ENCODE measurements at regions not wholly inside any gene's neighbourhood (a gene's known extent, or its start where the extent isn't known, plus 50 kb on each side); places are given as distances from the start of the nearest gene placed in this dataset.

DNA sequence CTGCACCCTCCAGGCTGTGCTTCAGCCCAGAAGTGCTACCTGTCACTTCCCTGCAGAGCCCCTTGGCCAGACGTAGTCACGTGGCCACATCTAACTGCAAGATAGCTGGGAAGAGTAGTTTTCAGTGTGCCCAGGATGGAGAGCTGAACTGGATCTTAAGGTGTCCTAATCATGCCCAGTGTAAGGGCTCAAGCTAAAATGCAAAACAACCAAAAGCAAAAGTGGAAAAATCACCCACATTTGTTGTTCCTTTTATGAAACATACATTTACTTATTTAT, 59.4 kb upstream of the ROR1 start:
- no peaks in the 10 kb centered on the region for H3K36me3 ChIP-seq (ENCODE audit: insufficient read depth)
- peaks cover 15% of the 10 kb centered on the region for H3K4me1 ChIP-seq (ENCODE audit: insufficient read depth)
- H3K27ac Mint-ChIP-seq, result no peak overlapping the region
- ATAC-seq (no peak), DNase-seq (ENCODE audit: low spot score) (no peak)
- H3K4me3 ChIP-seq, result no peak overlapping the region
- 0 out of 2 replicates have a peak overlapping the region, but pooled peaks have one; percentile 11 for H3K27ac ChIP-seq (ENCODE audit: low read depth)
- no peaks in the 10 kb centered on the region for H3F3A ChIP-seq (replicated peaks; ENCODE audit: low read depth)
- H3K9me2 ChIP-seq (ENCODE audit: insufficient read depth), result no peaks in the 10 kb centered on the region
- H3K27me3 Mint-ChIP-seq (ENCODE audit: insufficient read depth, low read depth, poor library complexity), result peaks cover 1% of the 10 kb centered on the region
- no peaks in the 10 kb centered on the region for H3K9me3 Mint-ChIP-seq
- H3K4me2 ChIP-seq, result no peak overlapping the region
- H3K36me3 Mint-ChIP-seq (ENCODE audit: low read depth), result no peaks in the 10 kb centered on the region
- TF ChIP-seq POLR2AphosphoS5 (IDR thresholded peaks at IDR 0.05; ENCODE audit: low read depth) (no peak), EZH2 (IDR thresholded peaks at IDR 0.05; ENCODE audit: low read depth, unreplicated experiment) (no peak), ZNF114 (CRISPR knock-in tag; IDR thresholded peaks at IDR 0.05) (no peak), ZNF462 (CRISPR knock-in tag; IDR thresholded peaks at IDR 0.05) (no peak), EZH2phosphoT487 (IDR thresholded peaks at IDR 0.05; ENCODE audit: unreplicated experiment) (no peak), STAT1 (IDR thresholded peaks at IDR 0.05; ENCODE audit: unreplicated experiment) (no peak), NANOG (IDR thresholded peaks at IDR 0.05; ENCODE audit: borderline replicate concordance) (no peak), CREB1 (CRISPR knock-in tag; IDR thresholded peaks at IDR 0.05; ENCODE audit: low read depth) (no peak), ZNF331 (CRISPR knock-in tag; IDR thresholded peaks at IDR 0.05; ENCODE audit: low read depth) (no peak), JUNB (IDR thresholded peaks at IDR 0.05; ENCODE audit: unreplicated experiment) (no peak)
- TF ChIP-seq, protein P1, sequence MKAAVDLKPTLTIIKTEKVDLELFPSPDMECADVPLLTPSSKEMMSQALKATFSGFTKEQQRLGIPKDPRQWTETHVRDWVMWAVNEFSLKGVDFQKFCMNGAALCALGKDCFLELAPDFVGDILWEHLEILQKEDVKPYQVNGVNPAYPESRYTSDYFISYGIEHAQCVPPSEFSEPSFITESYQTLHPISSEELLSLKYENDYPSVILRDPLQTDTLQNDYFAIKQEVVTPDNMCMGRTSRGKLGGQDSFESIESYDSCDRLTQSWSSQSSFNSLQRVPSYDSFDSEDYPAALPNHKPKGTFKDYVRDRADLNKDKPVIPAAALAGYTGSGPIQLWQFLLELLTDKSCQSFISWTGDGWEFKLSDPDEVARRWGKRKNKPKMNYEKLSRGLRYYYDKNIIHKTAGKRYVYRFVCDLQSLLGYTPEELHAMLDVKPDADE (IDR thresholded peaks at IDR 0.05), result no peak
- TF ChIP-seq, protein P2, sequence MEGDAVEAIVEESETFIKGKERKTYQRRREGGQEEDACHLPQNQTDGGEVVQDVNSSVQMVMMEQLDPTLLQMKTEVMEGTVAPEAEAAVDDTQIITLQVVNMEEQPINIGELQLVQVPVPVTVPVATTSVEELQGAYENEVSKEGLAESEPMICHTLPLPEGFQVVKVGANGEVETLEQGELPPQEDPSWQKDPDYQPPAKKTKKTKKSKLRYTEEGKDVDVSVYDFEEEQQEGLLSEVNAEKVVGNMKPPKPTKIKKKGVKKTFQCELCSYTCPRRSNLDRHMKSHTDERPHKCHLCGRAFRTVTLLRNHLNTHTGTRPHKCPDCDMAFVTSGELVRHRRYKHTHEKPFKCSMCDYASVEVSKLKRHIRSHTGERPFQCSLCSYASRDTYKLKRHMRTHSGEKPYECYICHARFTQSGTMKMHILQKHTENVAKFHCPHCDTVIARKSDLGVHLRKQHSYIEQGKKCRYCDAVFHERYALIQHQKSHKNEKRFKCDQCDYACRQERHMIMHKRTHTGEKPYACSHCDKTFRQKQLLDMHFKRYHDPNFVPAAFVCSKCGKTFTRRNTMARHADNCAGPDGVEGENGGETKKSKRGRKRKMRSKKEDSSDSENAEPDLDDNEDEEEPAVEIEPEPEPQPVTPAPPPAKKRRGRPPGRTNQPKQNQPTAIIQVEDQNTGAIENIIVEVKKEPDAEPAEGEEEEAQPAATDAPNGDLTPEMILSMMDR (conservative IDR thresholded peaks at IDR 0.05; ENCODE audit: low read depth in 2 of 2), result no peak
- TF ChIP-seq, protein P3, sequence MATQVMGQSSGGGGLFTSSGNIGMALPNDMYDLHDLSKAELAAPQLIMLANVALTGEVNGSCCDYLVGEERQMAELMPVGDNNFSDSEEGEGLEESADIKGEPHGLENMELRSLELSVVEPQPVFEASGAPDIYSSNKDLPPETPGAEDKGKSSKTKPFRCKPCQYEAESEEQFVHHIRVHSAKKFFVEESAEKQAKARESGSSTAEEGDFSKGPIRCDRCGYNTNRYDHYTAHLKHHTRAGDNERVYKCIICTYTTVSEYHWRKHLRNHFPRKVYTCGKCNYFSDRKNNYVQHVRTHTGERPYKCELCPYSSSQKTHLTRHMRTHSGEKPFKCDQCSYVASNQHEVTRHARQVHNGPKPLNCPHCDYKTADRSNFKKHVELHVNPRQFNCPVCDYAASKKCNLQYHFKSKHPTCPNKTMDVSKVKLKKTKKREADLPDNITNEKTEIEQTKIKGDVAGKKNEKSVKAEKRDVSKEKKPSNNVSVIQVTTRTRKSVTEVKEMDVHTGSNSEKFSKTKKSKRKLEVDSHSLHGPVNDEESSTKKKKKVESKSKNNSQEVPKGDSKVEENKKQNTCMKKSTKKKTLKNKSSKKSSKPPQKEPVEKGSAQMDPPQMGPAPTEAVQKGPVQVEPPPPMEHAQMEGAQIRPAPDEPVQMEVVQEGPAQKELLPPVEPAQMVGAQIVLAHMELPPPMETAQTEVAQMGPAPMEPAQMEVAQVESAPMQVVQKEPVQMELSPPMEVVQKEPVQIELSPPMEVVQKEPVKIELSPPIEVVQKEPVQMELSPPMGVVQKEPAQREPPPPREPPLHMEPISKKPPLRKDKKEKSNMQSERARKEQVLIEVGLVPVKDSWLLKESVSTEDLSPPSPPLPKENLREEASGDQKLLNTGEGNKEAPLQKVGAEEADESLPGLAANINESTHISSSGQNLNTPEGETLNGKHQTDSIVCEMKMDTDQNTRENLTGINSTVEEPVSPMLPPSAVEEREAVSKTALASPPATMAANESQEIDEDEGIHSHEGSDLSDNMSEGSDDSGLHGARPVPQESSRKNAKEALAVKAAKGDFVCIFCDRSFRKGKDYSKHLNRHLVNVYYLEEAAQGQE (IDR thresholded peaks at IDR 0.05; ENCODE audit: unreplicated experiment), result no peak
- H3K79me2 ChIP-seq (replicated peaks; ENCODE audit: insufficient read depth), result no peaks in the 10 kb centered on the region
- H2AFZ ChIP-seq, result no peak overlapping the region
- no peaks in the 10 kb centered on the region for H3K27me3 ChIP-seq (ENCODE audit: insufficient read depth)
- H4K20me1 ChIP-seq (replicated peaks; ENCODE audit: insufficient read depth), result no peaks in the 10 kb centered on the region
- peaks cover 5% of the 10 kb centered on the region for H3K4me1 Mint-ChIP-seq
- no peak overlapping the region for H3K4me3 Mint-ChIP-seq

Data from GM23338 (cell line).